Transverse colon (tissue), 4 donors: ENCODE measurements at regions not wholly inside any gene's neighbourhood (a gene's known extent, or its start where the extent isn't known, plus 50 kb on each side); places are given as distances from the start of the nearest gene placed in this dataset.
"Not testable (repeated sequence)": the region's sequence is repeated elsewhere in the genome, so short reads cannot be mapped to it uniquely, and the experiment has no call there.

Experiments
- DNase-seq: peaks from one replicate; pipeline ENCODE4 v3.0.0-alpha.2; 2019
- H3K27ac ChIP-seq, 4 donors: fragments of 200-600 bp; sonication (generic); 2 replicates each; pipeline ENCODE4 v1.5.1; 2016 to 2018; ENCODE audit warnings: inconsistent platforms in 4 of 4
- H3K27me3 ChIP-seq: fragments of 200-600 bp; sonication (generic); 2 replicates; pipeline ENCODE4 v1.5.1; 2017; ENCODE audit warnings: inconsistent platforms
- H3K36me3 ChIP-seq, 4 donors: fragments of 200-600 bp; sonication (generic); 2 replicates each; pipeline ENCODE4 v1.5.1; 2017 to 2019; ENCODE audit warnings: inconsistent platforms in 4 of 4
- H3K4me1 ChIP-seq, 4 donors: fragments of 200-600 bp; sonication (generic); 2 replicates each; pipeline ENCODE4 v1.5.1; 2017 to 2020; ENCODE audit warnings: inconsistent platforms in 4 of 4
- H3K4me3 ChIP-seq, 4 donors: fragments of 200-600 bp; sonication (generic); 1 replicate in 1 of 4; 2 replicates in 3 of 4; pipeline versions ENCODE4 v1.5.1 to v1.6.1; 2017 to 2019; ENCODE audit warnings: inconsistent platforms in 4 of 4
- H3K9me3 ChIP-seq, 2 donors: fragments of 200-600 bp; sonication (generic); 2 replicates each; pipeline ENCODE4 v1.5.1; 2017 to 2019; ENCODE audit warnings: inconsistent platforms in 2 of 2
- CTCF ChIP-seq, 5 experiments: fragments of 200-600 bp in 3 of 5; fragments of 450-650 bp in 2 of 5; sonication (generic) in 3 of 5; IDR thresholded peaks; 1 replicate in 2 of 5; 2 replicates in 3 of 5; pipeline ENCODE4 v1.5.1; 2016 to 2017; ENCODE audit warnings: antibody characterized with exemption in 5 of 5, inconsistent platforms in 3 of 5, mild to moderate bottlenecking in 2 of 5, moderate library complexity in 1 of 5
- EP300 ChIP-seq: sonication (generic); formaldehyde crosslinking; IDR thresholded peaks from one replicate; pipeline ENCODE4 v1.6.1; 2017; ENCODE audit warnings: antibody characterized with exemption, low read depth
- POLR2A ChIP-seq: fragments of 450-650 bp; IDR thresholded peaks from one replicate; pipeline ENCODE4 v1.6.1; 2016; ENCODE audit warnings: antibody characterized with exemption, mild to moderate bottlenecking, moderate library complexity
- POLR2AphosphoS5 ChIP-seq, 3 donors: sonication (generic); formaldehyde crosslinking; IDR thresholded peaks; one replicate each; pipeline ENCODE4 v1.6.1; 2016; ENCODE audit warnings: antibody characterized with exemption in 3 of 3
- WGBS, 2 donors: methylation state at CpG; one replicate each; pipeline ENCODE4 v1.1.5; 2018; ENCODE audit warnings: low coverage in 1 of 2; 5-methylcytosine and 5-hydroxymethylcytosine counted together
- in situ Hi-C, 4 donors: fragments of 200-750 bp; cut with MboI; loops; one replicate each; pipeline versions ENCODE4 v1.15.0 to v1.15.1; 2017; ENCODE audit warnings: low sequenced_read_pairs in 3 of 4, low pct_ligation_motif_present in 1 of 4, low pct_unique_long_range_greater_than_20kb in 1 of 4
- intact Hi-C: fragments of 100-400 bp; cut with DNase I; formaldehyde crosslinking; loops from one replicate; pipeline ENCODE4 v1.15.1; 2023; ENCODE audit warnings: low total_unique reads

- in situ Hi-C loops: no loop called here
- Histone ChIP-seq H3K27ac (no peak overlapping the region), H3K36me3 (no peaks in the 10 kb centered on the region), H3K9me3 (no peaks in the 10 kb centered on the region), H3K27me3 (no peaks in the 10 kb centered on the region), H3K4me1 (no peaks in the 10 kb centered on the region), H3K4me3 (no peak overlapping the region)
- 84 to 90% methylated on average over 2 of the region's 2 CpGs for WGBS, 2 donors
- intact Hi-C loops: no loop called here
- no peak for DNase-seq
- TF ChIP-seq EP300: no peak
Observed at GRCh38 chr2:209298601-209299000, 125.2 kb upstream of the MAP2 start.

GRCh38 chr2:209299478-209299877 is 124.4 kb upstream of the MAP2 start:
- WGBS, 2 donors: 82% methylated on average over 11 of the region's 11 CpGs; no CpG with 5 or more reads in 1 of the 2 donors
- DNase-seq: not testable (repeated sequence)

GRCh38 chr2:209300766-209301165 is 123.1 kb upstream of the MAP2 start:
- H3K9me3 ChIP-seq, DNase-seq, H3K36me3 ChIP-seq, H3K4me3 ChIP-seq, H3K27ac ChIP-seq, H3K27me3 ChIP-seq, H3K4me1 ChIP-seq, intact Hi-C loops: not testable (repeated sequence)
- WGBS, 2 donors: 89 to 90% methylated on average over 7 to 9 of the region's 9 CpGs
- in situ Hi-C loops: loop anchor here in 1 of 4 donors (25.0 kb wide), 1 partner anchor 912 kb away; no protein-coding TSS in a partner anchor

More at GRCh38 chr2:209299478-209299877, 124.4 kb upstream of the MAP2 start:
- H3K9me3 ChIP-seq, H3K27ac ChIP-seq, H3K27me3 ChIP-seq, intact Hi-C loops, H3K4me1 ChIP-seq, H3K4me3 ChIP-seq, H3K36me3 ChIP-seq, in situ Hi-C loops: not testable (repeated sequence)

- Histone ChIP-seq H3K27me3 (no peaks in the 10 kb centered on the region), H3K27ac (no peak overlapping the region), H3K36me3 (no peaks in the 10 kb centered on the region), H3K4me1 (no peaks in the 10 kb centered on the region), H3K4me3 (no peak overlapping the region), H3K9me3 (no peaks in the 10 kb centered on the region)
- intact Hi-C loops: no loop called here
- DNase-seq: no peak
- TF ChIP-seq POLR2A (no peak), POLR2AphosphoS5 (IDR thresholded peaks at IDR 0.05) (no peak)
- 65 to 69% methylated on average over 2 of the region's 2 CpGs for WGBS, 2 donors
- in situ Hi-C loops: loop anchor here in 1 of 4 donors (25.0 kb wide), 1 partner anchor 907 kb away; no protein-coding TSS in a partner anchor
Observed at GRCh38 chr2:209305026-209305425, 118.8 kb upstream of the MAP2 start.

GRCh38 chr2:209305746-209306196 is 118.1 kb upstream of the MAP2 start:
- intact Hi-C loops (no loop called here), in situ Hi-C loops (loop anchor here in 1 of 4 donors (25.0 kb wide), 1 partner anchor 907 kb away; no protein-coding TSS in a partner anchor)
- H3K9me3 ChIP-seq: no peaks in the 10 kb centered on the region
- no peaks in the 10 kb centered on the region for H3K36me3 ChIP-seq
- H3K4me3 ChIP-seq: no peak overlapping the region
- H3K27me3 ChIP-seq: no peaks in the 10 kb centered on the region
- 74% methylated on average over 7 of the region's 7 CpGs; no CpG with 5 or more reads in 1 of the 2 donors for whole genome bisulfite sequencing, 2 donors
- H3K27ac ChIP-seq: no peak overlapping the region
- H3K4me1 ChIP-seq: no peaks in the 10 kb centered on the region
- no peak for TF ChIP-seq EP300
- no peak for TF ChIP-seq CTCF (IDR thresholded peaks at IDR 0.05)
- TF ChIP-seq POLR2AphosphoS5 (IDR thresholded peaks at IDR 0.05): no peak
- no peak for TF ChIP-seq POLR2A
- no peak for DNase-seq

- WGBS, 2 donors: 72% methylated on average over 10 of the region's 10 CpGs; no CpG with 5 or more reads in 1 of the 2 donors
- intact Hi-C loops: no loop called here
Observed at GRCh38 chr2:209307161-209308001, 116.5 kb upstream of the MAP2 start.

More at GRCh38 chr2:209307161-209308001, 116.5 kb upstream of the MAP2 start:
- TF ChIP-seq CTCF (IDR thresholded peaks at IDR 0.05): no peak
- TF ChIP-seq POLR2AphosphoS5 (IDR thresholded peaks at IDR 0.05): no peak
- no peaks in the 10 kb centered on the region for H3K36me3 ChIP-seq
- DNase-seq: no peak
- H3K27ac ChIP-seq: no peak overlapping the region
- H3K4me3 ChIP-seq: no peak overlapping the region
- no peaks in the 10 kb centered on the region for H3K4me1 ChIP-seq
- H3K9me3 ChIP-seq: no peaks in the 10 kb centered on the region
- in situ Hi-C loops: loop anchor here in 1 of 4 donors (25.0 kb wide), 1 partner anchor 905 kb away; no protein-coding TSS in a partner anchor
- no peaks in the 10 kb centered on the region for H3K27me3 ChIP-seq
